Mucosa of descending colon (tissue), 3 donors: ENCODE measurements at regions not wholly inside any gene's neighbourhood (a gene's known extent, or its start where the extent isn't known, plus 50 kb on each side); places are given as distances from the start of the nearest gene placed in this dataset.
"Not testable (repeated sequence)": the region's sequence is repeated elsewhere in the genome, so short reads cannot be mapped to it uniquely, and the experiment has no call there.

Experiments used
- ATAC-seq: fragments of 200-7000 bp; cut with Tn5 transposase; one replicate; pipeline ENCODE4 v1.9.1; 2020; ENCODE audit warnings: mild to moderate bottlenecking, moderate library complexity
- DNase-seq, 3 donors: peaks; one replicate each; pipeline ENCODE4 v3.0.0-alpha.2; 2020
- H3K36me3 ChIP-seq: fragments of 200-600 bp; one replicate; pipeline ENCODE4 v1.8.0; 2021; ENCODE audit warnings: low read depth, mild to moderate bottlenecking
- H3K4me1 ChIP-seq: fragments of 200-600 bp; one replicate; pipeline ENCODE4 v1.8.0; 2021; ENCODE audit warnings: low read depth, mild to moderate bottlenecking
- H3K4me3 ChIP-seq: fragments of 200-600 bp; one replicate; pipeline ENCODE4 v1.8.0; 2021; ENCODE audit warnings: mild to moderate bottlenecking
- H3K9me3 ChIP-seq: fragments of 200-600 bp; one replicate; pipeline ENCODE4 v1.8.0; 2021; ENCODE audit warnings: mild to moderate bottlenecking
- CTCF ChIP-seq: fragments of 200-600 bp; IDR thresholded peaks from one replicate; pipeline ENCODE4 v1.8.0; 2022; ENCODE audit warnings: antibody characterized with exemption, mild to moderate bottlenecking
- intact Hi-C, 2 donors: fragments of 100-400 bp; cut with DNase I in 1 of 2; cut with micrococcal nuclease in 1 of 2; formaldehyde crosslinking; loops; one replicate each; pipeline versions ENCODE4 v1.11.0 to v1.11.1; 2022; cut with DNase I, micrococcal nuclease
- donor health status: DM: no; HTN: no; CAD: no; lungs with moderate emphysema.
- donor health status: DM: no; HTN: no; CAD: no.
- donor health status: DM: no; HTN: yes; CAD: no.

- no peaks in the 10 kb centered on the region for H3K9me3 ChIP-seq
- H3K36me3 ChIP-seq: no peaks in the 10 kb centered on the region
- intact Hi-C loops: no loop called here
- no peak for TF ChIP-seq CTCF
- H3K4me1 ChIP-seq: no peaks in the 10 kb centered on the region
- no peak overlapping the region for H3K4me3 ChIP-seq
- ATAC-seq (no peak), DNase-seq (no peak)
These were observed 156.8 kb upstream of the STS start for GRCh38 chrX:6990552-6991193.

GRCh38 chrX:6989858-6990257 lies 157.7 kb upstream of the STS start:
- H3K9me3 ChIP-seq: no peaks in the 10 kb centered on the region
- ATAC-seq: peak; percentile 64
- H3K4me3 ChIP-seq: no peak overlapping the region
- no peak for TF ChIP-seq CTCF
- no peaks in the 10 kb centered on the region for H3K4me1 ChIP-seq
- no peaks in the 10 kb centered on the region for H3K36me3 ChIP-seq
- peak in 1 of 3 donors; percentile 7 for DNase-seq
- intact Hi-C loops: no loop called here

- intact Hi-C loops: not testable (repeated sequence)
- ATAC-seq: peak; percentile 34
These were observed 158.8 kb upstream of the STS start for GRCh38 chrX:6988694-6989093.

GRCh38 chrX:6986915-6987314 lies 160.6 kb upstream of the STS start:
- ATAC-seq: no peak
- no peaks in the 10 kb centered on the region for H3K36me3 ChIP-seq
- TF ChIP-seq CTCF: no peak
- DNase-seq: no peak
- H3K9me3 ChIP-seq: no peaks in the 10 kb centered on the region
- intact Hi-C loops: no loop called here
- no peak overlapping the region for H3K4me3 ChIP-seq
- no peaks in the 10 kb centered on the region for H3K4me1 ChIP-seq

More at GRCh38 chrX:6988694-6989093, 158.8 kb upstream of the STS start:
- not testable (repeated sequence) for H3K9me3 ChIP-seq, H3K4me3 ChIP-seq, H3K36me3 ChIP-seq, H3K4me1 ChIP-seq
- DNase-seq: peak in 1 of 3 donors; percentile 4

GRCh38 chrX:6985537-6985936 lies 162.0 kb upstream of the STS start:
- Histone ChIP-seq H3K4me3 (no peak overlapping the region), H3K9me3 (no peaks in the 10 kb centered on the region), H3K36me3 (no peaks in the 10 kb centered on the region), H3K4me1 (no peaks in the 10 kb centered on the region)
- no peak for ATAC-seq
- no peak for DNase-seq
- intact Hi-C loops: no loop called here
- TF ChIP-seq CTCF: no peak

- intact Hi-C loops: no loop called here
- no peak for TF ChIP-seq CTCF
- no peak overlapping the region for H3K4me3 ChIP-seq
- no peaks in the 10 kb centered on the region for H3K9me3 ChIP-seq
- ATAC-seq (no peak), DNase-seq (no peak)
- H3K4me1 ChIP-seq: no peaks in the 10 kb centered on the region
- no peaks in the 10 kb centered on the region for H3K36me3 ChIP-seq
These were observed 164.1 kb upstream of the STS start for GRCh38 chrX:6983207-6983955.
